HCT116 (cell line): ENCODE measurements at regions not wholly inside any gene's neighbourhood (a gene's known extent, or its start where the extent isn't known, plus 50 kb on each side); places are given as distances from the start of the nearest gene placed in this dataset.

Experiments used
- ATAC-seq: fragments of 200-7000 bp; cut with Tn5 transposase; 2 replicates; pipeline ENCODE4 v1.9.1; 2020; ENCODE audit warnings: mild to moderate bottlenecking, moderate library complexity
- BruUV-seq: library from RNA; stranded (reverse); fragments of 400-500 nt; replicated peaks from 2 replicates; lab custom pipeline; 2021; lab: Mats Ljungman, UMichigan
- CTCF ChIA-PET: fragments of 300-600 bp; sonication (Branson Sonifier 250); formaldehyde crosslinking; loops from one replicate; lab custom pipeline; 2021; ENCODE audit warnings: antibody characterized with exemption; lab: Charles Lee
- POLR2A ChIA-PET: fragments of 300-600, 350-600 bp; sonication (Branson Sonifier 250); formaldehyde crosslinking; loops from one replicate; lab custom pipeline; 2021; ENCODE audit warnings: antibody characterized with exemption; lab: Charles Lee
- RAD21 ChIA-PET, 2 experiments: fragments of 300-600 bp; sonication (Branson Sonifier 250); formaldehyde crosslinking; loops; one replicate each; lab custom pipeline; 2023; ENCODE audit warnings: low total read pairs in 2 of 2; ENCODE audit not compliant: uncharacterized antibody in 2 of 2, unreplicated experiment in 2 of 2, low non-redundant PET in 1 of 2; lab: Charles Lee
- DNase-seq: peaks from one replicate; pipeline ENCODE4 v3.0.0-alpha.2; 2010; ENCODE audit warnings: low read depth, low spot score
- H2AFZ ChIP-seq: fragments of 200-600 bp; shearing (Covaris generic), sonication (generic); 2 replicates; pipeline ENCODE4 v1.6.1; 2017; ENCODE audit warnings: low read depth, mixed run types, mixed read lengths, antibody characterized with exemption, low read length; ENCODE audit not compliant: poor library complexity, severe bottlenecking
- H3K27ac ChIP-seq: 2 replicates; pipeline ENCODE4 v1.5.1; 2012; ENCODE audit warnings: low read depth, low read length
- H3K27me3 ChIP-seq: fragments of 200-600 bp; sonication (generic); 2 replicates; pipeline ENCODE4 v1.6.1; 2016; ENCODE audit warnings: mixed run types, low read length, mixed read lengths; ENCODE audit not compliant: insufficient read depth
- H3K36me3 ChIP-seq, 2 experiments: fragments of 200-500 bp in 1 of 2; fragments of 200-600 bp in 1 of 2; sonication (Bioruptor generic) in 1 of 2; sonication (generic) in 1 of 2; 2 replicates each; pipeline versions ENCODE4 v1.5.1 to v1.6.1; 2014 to 2016; ENCODE audit warnings: low read length in 2 of 2, inconsistent platforms in 1 of 2, mixed read lengths in 1 of 2, mixed run types in 1 of 2; ENCODE audit not compliant: insufficient read depth in 2 of 2, control insufficient read depth in 1 of 2
- H3K4me1 ChIP-seq, 2 experiments: fragments of 200-600 bp in 1 of 2; sonication (generic) in 1 of 2; 2 replicates each; pipeline versions ENCODE4 v1.5.1 to v1.6.1; 2012 to 2017; ENCODE audit warnings: low read length in 2 of 2, inconsistent platforms in 1 of 2, mild to moderate bottlenecking in 1 of 2, mixed read lengths in 1 of 2, mixed run types in 1 of 2, moderate library complexity in 1 of 2; ENCODE audit not compliant: insufficient read depth in 2 of 2, control insufficient read depth in 1 of 2
- H3K4me2 ChIP-seq: fragments of 200-600 bp; sonication (generic); 2 replicates; pipeline ENCODE4 v1.6.1; 2017; ENCODE audit warnings: mixed run types, low read length, mixed read lengths
- H3K4me3 ChIP-seq, 2 experiments: fragments of 200-600 bp in 1 of 2; sonication (generic) in 1 of 2; replicated peaks in 1 of 2; 2 replicates each; pipeline ENCODE4 v1.5.1; 2011 to 2016; ENCODE audit warnings: low read length in 2 of 2, control low read depth in 1 of 2, low read depth in 1 of 2, mild to moderate bottlenecking in 1 of 2, mixed read lengths in 1 of 2, mixed run types in 1 of 2
- H3K79me2 ChIP-seq: fragments of 200-600 bp; sonication (generic); 2 replicates; pipeline ENCODE4 v1.6.1; 2017; ENCODE audit warnings: mild to moderate bottlenecking, mixed run types, low read length, moderate library complexity, mixed read lengths; ENCODE audit not compliant: insufficient read depth
- H3K9ac ChIP-seq: fragments of 200-600 bp; sonication (generic); 2 replicates; pipeline ENCODE4 v1.6.1; 2016; ENCODE audit warnings: low read length, mixed read lengths
- H3K9me2 ChIP-seq: fragments of 200-600 bp; sonication (generic), shearing (Covaris generic); 2 replicates; pipeline ENCODE4 v1.6.1; 2017; ENCODE audit warnings: mixed run types, mild to moderate bottlenecking, moderate library complexity; ENCODE audit not compliant: insufficient read depth
- H3K9me3 ChIP-seq, 2 experiments: fragments of 200-500 bp in 1 of 2; fragments of 200-600 bp in 1 of 2; sonication (Bioruptor generic) in 1 of 2; sonication (generic) in 1 of 2; 2 replicates each; pipeline ENCODE4 v1.6.1; 2014 to 2017; ENCODE audit warnings: low read length in 2 of 2, mixed read lengths in 2 of 2, inconsistent platforms in 1 of 2, low read depth in 1 of 2, mild to moderate bottlenecking in 1 of 2, mixed run types in 1 of 2, moderate library complexity in 1 of 2; ENCODE audit not compliant: control insufficient read depth in 1 of 2, insufficient read depth in 1 of 2
- H4K20me1 ChIP-seq: fragments of 200-600 bp; sonication (generic), shearing (Covaris generic); 2 replicates; pipeline ENCODE4 v1.6.1; 2017; ENCODE audit warnings: mixed run types, mild to moderate bottlenecking, moderate library complexity; ENCODE audit not compliant: insufficient read depth
- CBX3 ChIP-seq: IDR thresholded peaks from 2 replicates; pipeline ENCODE4 v1.6.1; 2012; ENCODE audit warnings: low read depth
- EGR1 ChIP-seq: IDR thresholded peaks from 2 replicates; pipeline ENCODE4 v1.6.1; 2012; ENCODE audit warnings: low read depth
- EZH2phosphoT487 ChIP-seq: fragments of 200-600 bp; IDR thresholded peaks from 2 replicates; pipeline ENCODE4 v1.6.1; 2018; ENCODE audit warnings: antibody characterized with exemption, borderline replicate concordance
- POLR2A ChIP-seq: IDR thresholded peaks from 2 replicates; pipeline ENCODE4 v1.7.0; 2011; ENCODE audit warnings: borderline replicate concordance; ENCODE audit not compliant: insufficient read depth, insufficient read length; ENCODE audit errors: extremely low read depth
- SIN3A ChIP-seq: IDR thresholded peaks from 2 replicates; pipeline ENCODE4 v1.6.1; 2012; ENCODE audit warnings: low read depth
- TCF7L2 ChIP-seq: IDR thresholded peaks from 2 replicates; pipeline ENCODE4 v1.7.0; 2011; ENCODE audit warnings: borderline replicate concordance, inconsistent platforms; ENCODE audit not compliant: insufficient read depth, insufficient read length; ENCODE audit errors: extremely low read depth
- ZFX ChIP-seq: fragments of 450-650 bp; IDR thresholded peaks from 2 replicates; pipeline ENCODE4 v1.6.1; 2017
- ZNF274 ChIP-seq: fragments of 200-500 bp; sonication (Bioruptor generic); IDR thresholded peaks from 2 replicates; pipeline ENCODE4 v1.6.1; 2014; ENCODE audit warnings: mild to moderate bottlenecking, low read depth, low read length, inconsistent platforms
- intact Hi-C: fragments of 100-400 bp; cut with micrococcal nuclease; formaldehyde crosslinking; loops from 2 replicates; pipeline ENCODE4 v1.10.0; 2022
- TF ChIP-seq, protein P1 (sequence below): IDR thresholded peaks from 2 replicates; pipeline ENCODE4 v1.6.1; 2012
- TF ChIP-seq, protein P2 (sequence below): IDR thresholded peaks from 2 replicates; pipeline ENCODE4 v1.6.1; 2012; ENCODE audit warnings: low read depth
- TF ChIP-seq, protein P3 (sequence below): IDR thresholded peaks from 2 replicates; pipeline ENCODE4 v1.6.1; 2011; ENCODE audit warnings: mild to moderate bottlenecking, low read length, moderate library complexity; ENCODE audit not compliant: insufficient replicate concordance; ENCODE audit errors: extremely low read depth

DNA sequence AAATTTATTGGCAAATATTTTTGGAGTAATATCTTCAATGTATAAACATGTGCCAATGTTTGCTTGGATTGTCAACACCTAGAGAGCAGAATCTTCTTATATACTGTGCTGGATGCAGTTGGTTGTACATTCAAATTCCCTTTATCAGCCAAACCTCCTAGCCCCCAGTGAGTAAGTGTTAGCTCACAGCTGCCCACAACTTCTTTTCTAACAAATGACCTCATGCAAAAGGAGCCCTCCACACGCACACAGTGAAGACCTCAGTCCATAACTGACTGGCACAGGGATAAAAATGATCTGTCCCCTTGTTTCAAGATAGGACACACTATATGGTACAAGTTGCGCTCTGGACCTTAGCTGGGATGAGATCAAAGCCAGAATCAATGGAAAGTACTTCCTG, 458.0 kb upstream of the NWD2 start:
- intact Hi-C loops = no loop called here
- CTCF ChIA-PET = no interaction called here
- H3K9me2 ChIP-seq = no peaks in the 10 kb centered on the region
- TF ChIP-seq TCF7L2 (no peak), EZH2phosphoT487 (no peak), EGR1 (no peak), ZFX (no peak)
- TF ChIP-seq, protein P1, sequence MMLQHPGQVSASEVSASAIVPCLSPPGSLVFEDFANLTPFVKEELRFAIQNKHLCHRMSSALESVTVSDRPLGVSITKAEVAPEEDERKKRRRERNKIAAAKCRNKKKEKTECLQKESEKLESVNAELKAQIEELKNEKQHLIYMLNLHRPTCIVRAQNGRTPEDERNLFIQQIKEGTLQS = no peak
- TF ChIP-seq, protein P2, sequence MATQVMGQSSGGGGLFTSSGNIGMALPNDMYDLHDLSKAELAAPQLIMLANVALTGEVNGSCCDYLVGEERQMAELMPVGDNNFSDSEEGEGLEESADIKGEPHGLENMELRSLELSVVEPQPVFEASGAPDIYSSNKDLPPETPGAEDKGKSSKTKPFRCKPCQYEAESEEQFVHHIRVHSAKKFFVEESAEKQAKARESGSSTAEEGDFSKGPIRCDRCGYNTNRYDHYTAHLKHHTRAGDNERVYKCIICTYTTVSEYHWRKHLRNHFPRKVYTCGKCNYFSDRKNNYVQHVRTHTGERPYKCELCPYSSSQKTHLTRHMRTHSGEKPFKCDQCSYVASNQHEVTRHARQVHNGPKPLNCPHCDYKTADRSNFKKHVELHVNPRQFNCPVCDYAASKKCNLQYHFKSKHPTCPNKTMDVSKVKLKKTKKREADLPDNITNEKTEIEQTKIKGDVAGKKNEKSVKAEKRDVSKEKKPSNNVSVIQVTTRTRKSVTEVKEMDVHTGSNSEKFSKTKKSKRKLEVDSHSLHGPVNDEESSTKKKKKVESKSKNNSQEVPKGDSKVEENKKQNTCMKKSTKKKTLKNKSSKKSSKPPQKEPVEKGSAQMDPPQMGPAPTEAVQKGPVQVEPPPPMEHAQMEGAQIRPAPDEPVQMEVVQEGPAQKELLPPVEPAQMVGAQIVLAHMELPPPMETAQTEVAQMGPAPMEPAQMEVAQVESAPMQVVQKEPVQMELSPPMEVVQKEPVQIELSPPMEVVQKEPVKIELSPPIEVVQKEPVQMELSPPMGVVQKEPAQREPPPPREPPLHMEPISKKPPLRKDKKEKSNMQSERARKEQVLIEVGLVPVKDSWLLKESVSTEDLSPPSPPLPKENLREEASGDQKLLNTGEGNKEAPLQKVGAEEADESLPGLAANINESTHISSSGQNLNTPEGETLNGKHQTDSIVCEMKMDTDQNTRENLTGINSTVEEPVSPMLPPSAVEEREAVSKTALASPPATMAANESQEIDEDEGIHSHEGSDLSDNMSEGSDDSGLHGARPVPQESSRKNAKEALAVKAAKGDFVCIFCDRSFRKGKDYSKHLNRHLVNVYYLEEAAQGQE = no peak
- TF ChIP-seq, all 23 proteins: peak for 0
- Histone ChIP-seq H3K9me3 (no peaks in the 10 kb centered on the region), H3K27me3 (no peaks in the 10 kb centered on the region), H4K20me1 (no peaks in the 10 kb centered on the region), H3K4me3 (no peak overlapping the region), H3K9ac (no peak overlapping the region), H3K79me2 (no peaks in the 10 kb centered on the region), H3K4me1 (no peaks in the 10 kb centered on the region), H3K27ac (no peak overlapping the region), H3K4me2 (no peak overlapping the region), H3K36me3 (no peaks in the 10 kb centered on the region), H2AFZ (no peak overlapping the region)
- DNase-seq (no peak), ATAC-seq (no peak)
- BruUV-seq = no TSS peak
- RAD21 ChIA-PET = no interaction called here
- POLR2A ChIA-PET = no interaction called here

DNA sequence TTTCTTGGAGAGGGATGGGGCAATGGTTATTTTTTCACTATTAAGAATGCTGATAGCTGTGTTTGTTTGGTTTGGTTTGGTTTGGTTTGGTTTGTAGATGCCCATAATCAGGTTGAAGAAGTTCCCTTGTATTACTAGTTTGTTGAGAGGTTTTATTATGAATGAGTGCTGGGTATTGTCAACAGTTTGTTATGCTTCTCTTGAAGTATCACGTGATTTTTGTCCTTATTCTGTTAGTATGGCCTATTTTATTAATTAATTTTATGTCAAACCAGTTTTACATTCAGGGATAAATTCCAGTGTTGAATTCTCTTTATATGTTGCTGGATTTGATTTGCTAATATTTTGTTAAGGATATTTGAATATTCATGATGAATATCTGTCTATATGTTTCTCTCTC, 449.8 kb upstream of the NWD2 start:
- CTCF ChIA-PET = no interaction called here
- H3K27me3 ChIP-seq = no peaks in the 10 kb centered on the region
- H2AFZ ChIP-seq = no peak overlapping the region
- H3K9ac ChIP-seq = no peak overlapping the region
- intact Hi-C loops = no loop called here
- H3K79me2 ChIP-seq = no peaks in the 10 kb centered on the region
- H3K4me2 ChIP-seq = no peak overlapping the region
- H3K27ac ChIP-seq = no peak overlapping the region
- H3K4me3 ChIP-seq = no peak overlapping the region
- RAD21 ChIA-PET = no interaction called here
- H3K4me1 ChIP-seq = no peaks in the 10 kb centered on the region
- BruUV-seq = no TSS peak
- H3K36me3 ChIP-seq = no peaks in the 10 kb centered on the region
- POLR2A ChIA-PET = no interaction called here
- H3K9me3 ChIP-seq = no peaks in the 10 kb centered on the region
- H4K20me1 ChIP-seq = no peaks in the 10 kb centered on the region
- H3K9me2 ChIP-seq = no peaks in the 10 kb centered on the region
- ATAC-seq = no peak
- DNase-seq = no peak
- TF ChIP-seq, protein P3, sequence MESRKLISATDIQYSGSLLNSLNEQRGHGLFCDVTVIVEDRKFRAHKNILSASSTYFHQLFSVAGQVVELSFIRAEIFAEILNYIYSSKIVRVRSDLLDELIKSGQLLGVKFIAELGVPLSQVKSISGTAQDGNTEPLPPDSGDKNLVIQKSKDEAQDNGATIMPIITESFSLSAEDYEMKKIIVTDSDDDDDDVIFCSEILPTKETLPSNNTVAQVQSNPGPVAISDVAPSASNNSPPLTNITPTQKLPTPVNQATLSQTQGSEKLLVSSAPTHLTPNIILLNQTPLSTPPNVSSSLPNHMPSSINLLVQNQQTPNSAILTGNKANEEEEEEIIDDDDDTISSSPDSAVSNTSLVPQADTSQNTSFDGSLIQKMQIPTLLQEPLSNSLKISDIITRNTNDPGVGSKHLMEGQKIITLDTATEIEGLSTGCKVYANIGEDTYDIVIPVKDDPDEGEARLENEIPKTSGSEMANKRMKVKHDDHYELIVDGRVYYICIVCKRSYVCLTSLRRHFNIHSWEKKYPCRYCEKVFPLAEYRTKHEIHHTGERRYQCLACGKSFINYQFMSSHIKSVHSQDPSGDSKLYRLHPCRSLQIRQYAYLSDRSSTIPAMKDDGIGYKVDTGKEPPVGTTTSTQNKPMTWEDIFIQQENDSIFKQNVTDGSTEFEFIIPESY = no peak
- no peak for TF ChIP-seq EGR1
- no peak for TF ChIP-seq TCF7L2
- TF ChIP-seq ZNF274 = no peak
- TF ChIP-seq, protein P2 = no peak
- no peak for TF ChIP-seq CBX3
- TF ChIP-seq POLR2A = no peak
- no peak for TF ChIP-seq SIN3A
